GM12878 (cell line): ENCODE measurements at regions not wholly inside any gene's neighbourhood (a gene's known extent, or its start where the extent isn't known, plus 50 kb on each side); places are given as distances from the start of the nearest gene placed in this dataset.

Experiments
- ATAC-seq: fragments of 200-7000 bp; cut with Tn5 transposase; 3 replicates; pipeline ENCODE4 v1.9.1; 2020; ENCODE audit warnings: mild to moderate bottlenecking, moderate library complexity
- BruUV-seq: library from RNA; stranded (reverse); fragments of 400-500 nt; replicated peaks from 2 replicates; lab custom pipeline; 2021; lab: Mats Ljungman, UMichigan
- CTCF ChIA-PET: fragments of 300-600 bp; sonication (Branson Sonifier 250); formaldehyde crosslinking; extraction: SDS; loops from one replicate; lab custom pipeline; 2021; ENCODE audit warnings: inconsistent platforms; lab: Yijun Ruan, JAX
- POLR2A ChIA-PET: fragments of 350-600 bp; formaldehyde crosslinking; extraction: SDS; loops from one replicate; lab custom pipeline; 2021; ENCODE audit warnings: inconsistent platforms; lab: Charles Lee
- RAD21 ChIA-PET: fragments of 300-600 bp; sonication (Branson Sonifier 250); formaldehyde crosslinking; loops from one replicate; lab custom pipeline; 2023; ENCODE audit warnings: antibody characterized with exemption; ENCODE audit not compliant: unreplicated experiment; lab: Charles Lee
- SMC1A ChIA-PET: fragments of 300-600 bp; sonication (Branson Sonifier 250); formaldehyde crosslinking; loops from one replicate; lab custom pipeline; 2023; ENCODE audit not compliant: unreplicated experiment, uncharacterized antibody; lab: Charles Lee
- DNase-seq: peaks from one replicate; pipeline ENCODE4 v3.0.0-alpha.2; 2011; ENCODE audit warnings: low read depth, low spot score
- FAIRE-seq: peaks from 3 replicates; lab custom pipeline; 2011; peaks lifted over from hg19 to GRCh38; lab: Jason Lieb, UNC
- H2AFZ ChIP-seq: 2 replicates; pipeline ENCODE4 v1.6.0; 2011; ENCODE audit warnings: low read depth, low read length, control low read depth; ENCODE audit not compliant: control insufficient read depth
- H3K27ac ChIP-seq: 2 replicates; pipeline ENCODE4 v1.5.1; 2011; ENCODE audit warnings: control low read depth; ENCODE audit not compliant: control insufficient read depth, insufficient read depth
- H3K27me3 ChIP-seq, 2 experiments: replicated peaks in 1 of 2; 2 replicates each; pipeline versions ENCODE4 v1.6.0 to v1.6.1; 2011; ENCODE audit warnings: low read length in 1 of 2; ENCODE audit not compliant: control insufficient read depth in 2 of 2, insufficient read depth in 2 of 2
- H3K36me3 ChIP-seq, 2 experiments: 2 replicates each; pipeline ENCODE4 v1.5.1; 2011; ENCODE audit warnings: low read length in 1 of 2; ENCODE audit not compliant: control insufficient read depth in 2 of 2, insufficient read depth in 2 of 2
- H3K4me1 ChIP-seq: 2 replicates; pipeline ENCODE4 v1.6.1; 2011; ENCODE audit warnings: mild to moderate bottlenecking, low read length, moderate library complexity, mixed read lengths; ENCODE audit not compliant: control insufficient read depth, insufficient read depth
- H3K4me2 ChIP-seq: 2 replicates; pipeline ENCODE4 v1.6.0; 2011; ENCODE audit warnings: control low read depth; ENCODE audit not compliant: control insufficient read depth, insufficient read depth
- H3K4me3 ChIP-seq: fragments of 200-600 bp; sonication (generic); 2 replicates; pipeline ENCODE4 v1.5.1; 2016
- H3K79me2 ChIP-seq: 2 replicates; pipeline ENCODE4 v1.6.0; 2011; ENCODE audit warnings: low read length; ENCODE audit not compliant: control insufficient read depth, insufficient read depth
- H3K9ac ChIP-seq: 2 replicates; pipeline ENCODE4 v1.8.0; 2011; ENCODE audit warnings: low read length, control low read depth, mixed read lengths; ENCODE audit not compliant: control insufficient read depth, insufficient read depth
- H3K9me3 ChIP-seq: replicated peaks from 3 replicates; pipeline ENCODE4 v1.5.1; 2011; ENCODE audit warnings: mild to moderate bottlenecking, low read length; ENCODE audit not compliant: control insufficient read depth, insufficient read depth
- H4K20me1 ChIP-seq: 2 replicates; pipeline ENCODE4 v1.6.0; 2011; ENCODE audit not compliant: control insufficient read depth, insufficient read depth
- CHD2 ChIP-seq: IDR thresholded peaks from 2 replicates; pipeline ENCODE4 v1.6.1; 2011; ENCODE audit warnings: low read depth, low read length, improper control_type of control experiment, borderline replicate concordance
- CHD4 ChIP-seq: fragments of 200-600 bp; sonication (generic); IDR thresholded peaks from 2 replicates; pipeline ENCODE4 v1.6.1; 2016; ENCODE audit warnings: mild to moderate bottlenecking
- MXI1 ChIP-seq: fragments of 150-350 bp; IDR thresholded peaks from 2 replicates; pipeline ENCODE4 v1.6.1; 2011; ENCODE audit warnings: low read depth, mild to moderate bottlenecking, inconsistent platforms, low read length, improper control_type of control experiment
- NR2C2 ChIP-seq: IDR thresholded peaks from 2 replicates; pipeline ENCODE4 v1.6.1; 2011; ENCODE audit warnings: borderline replicate concordance, low read depth; ENCODE audit not compliant: control insufficient read depth, insufficient read length
- SIN3A ChIP-seq: IDR thresholded peaks from 2 replicates; pipeline ENCODE4 v1.6.1; 2012; ENCODE audit warnings: low read depth, low read length, improper control_type of control experiment
- SP1 ChIP-seq: IDR thresholded peaks from one replicate; pipeline ENCODE4 v1.6.1; 2011; ENCODE audit warnings: low read depth, low read length
- SREBF2 ChIP-seq: IDR thresholded peaks from 2 replicates; pipeline ENCODE4 v1.6.1; 2012; ENCODE audit warnings: mild to moderate bottlenecking, low read length
- YBX1 ChIP-seq: fragments of 450-650 bp; IDR thresholded peaks from 2 replicates; pipeline ENCODE4 v1.6.1; 2016; ENCODE audit warnings: antibody characterized with exemption
- ZSCAN29 ChIP-seq: fragments of 450-650 bp; IDR thresholded peaks from 2 replicates; pipeline ENCODE4 v1.6.1; 2017; ENCODE audit warnings: mild to moderate bottlenecking, moderate library complexity
- WGBS: methylation state at CpG from one replicate; pipeline ENCODE4 v1.1.6; 2016; ENCODE audit warnings: low lambda C conversion rate; ENCODE audit not compliant: insufficient replicate concordance, insufficient coverage; ENCODE audit errors: missing lambda C conversion rate; 5-methylcytosine and 5-hydroxymethylcytosine counted together
- in situ Hi-C: fragments of 300-500 bp; cut with MboI; formaldehyde crosslinking; loops from 9 replicates; pipeline ENCODE4 v1.14.3; 2018; ENCODE audit warnings: mixed read lengths
- intact Hi-C: fragments of 100-400 bp; cut with micrococcal nuclease; formaldehyde crosslinking; loops from one replicate; pipeline ENCODE4 v1.14.2; 2022; ENCODE audit not compliant: unreplicated experiment
- TF ChIP-seq, protein P1 (sequence below): fragments of 450-650 bp; IDR thresholded peaks from 2 replicates; pipeline ENCODE4 v1.6.1; 2016; ENCODE audit warnings: mild to moderate bottlenecking
- TF ChIP-seq, protein P2 (sequence below): fragments of 450-650 bp; IDR thresholded peaks from 2 replicates; pipeline ENCODE4 v1.6.1; 2017; ENCODE audit warnings: antibody characterized with exemption, mild to moderate bottlenecking, moderate library complexity
- TF ChIP-seq, protein P3 (sequence below): fragments of 450-650 bp; IDR thresholded peaks from 2 replicates; pipeline ENCODE4 v1.6.1; 2018; ENCODE audit warnings: mild to moderate bottlenecking, low read depth, moderate library complexity; ENCODE audit not compliant: partially characterized antibody
- TF ChIP-seq, protein P4 (sequence below): fragments of 450-650 bp; IDR thresholded peaks from 2 replicates; pipeline ENCODE4 v1.6.1; 2017; ENCODE audit warnings: mild to moderate bottlenecking, moderate library complexity

DNA sequence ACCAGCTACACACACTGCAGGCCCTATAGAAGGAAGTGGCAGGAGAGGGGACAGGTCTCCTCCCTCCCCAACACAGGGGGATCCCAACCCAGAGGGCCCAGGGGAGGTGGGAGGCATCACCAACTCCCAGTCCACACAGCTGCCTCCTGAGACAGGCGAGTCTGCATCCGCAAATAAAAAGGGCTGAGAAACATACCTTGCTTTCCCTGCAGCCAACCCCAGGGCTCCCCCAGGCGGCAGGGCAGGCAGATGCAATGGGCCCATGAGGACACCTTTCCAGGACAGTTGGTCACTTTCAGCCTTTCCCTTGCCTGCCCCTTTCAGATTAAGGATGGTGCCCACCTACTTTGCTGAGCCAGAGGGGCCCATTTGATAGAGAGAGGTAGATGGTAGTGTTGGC lies 180.0 kb downstream of the BRD1 start (continued):
- TF ChIP-seq SIN3A: no peak
- no peak for TF ChIP-seq SREBF2
- no peak for TF ChIP-seq YBX1
- TF ChIP-seq, protein P1, sequence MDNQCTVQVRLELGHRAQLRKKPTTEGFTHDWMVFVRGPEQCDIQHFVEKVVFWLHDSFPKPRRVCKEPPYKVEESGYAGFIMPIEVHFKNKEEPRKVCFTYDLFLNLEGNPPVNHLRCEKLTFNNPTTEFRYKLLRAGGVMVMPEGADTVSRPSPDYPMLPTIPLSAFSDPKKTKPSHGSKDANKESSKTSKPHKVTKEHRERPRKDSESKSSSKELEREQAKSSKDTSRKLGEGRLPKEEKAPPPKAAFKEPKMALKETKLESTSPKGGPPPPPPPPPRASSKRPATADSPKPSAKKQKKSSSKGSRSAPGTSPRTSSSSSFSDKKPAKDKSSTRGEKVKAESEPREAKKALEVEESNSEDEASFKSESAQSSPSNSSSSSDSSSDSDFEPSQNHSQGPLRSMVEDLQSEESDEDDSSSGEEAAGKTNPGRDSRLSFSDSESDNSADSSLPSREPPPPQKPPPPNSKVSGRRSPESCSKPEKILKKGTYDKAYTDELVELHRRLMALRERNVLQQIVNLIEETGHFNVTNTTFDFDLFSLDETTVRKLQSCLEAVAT: no peak
- TF ChIP-seq CHD2: no peak

DNA sequence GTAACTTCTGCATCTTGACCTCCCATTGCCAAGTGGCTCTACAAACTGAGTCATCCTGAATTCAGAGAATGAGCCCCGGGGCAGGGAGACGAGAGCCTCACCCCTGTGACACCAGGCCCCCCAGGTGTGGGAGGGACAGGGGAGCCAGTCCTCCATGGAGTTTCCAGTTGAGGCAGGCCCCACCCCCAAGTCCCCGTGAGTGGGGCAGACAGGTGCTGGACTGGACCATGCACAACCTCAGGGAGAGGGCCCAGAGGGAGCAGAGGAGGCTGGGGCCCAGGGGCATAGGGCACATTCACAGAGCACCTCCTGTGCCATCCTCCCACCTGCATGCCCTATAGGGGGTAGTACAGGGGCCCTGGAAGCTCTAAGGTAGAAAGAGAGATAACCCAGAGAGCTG lies 180.8 kb downstream of the BRD1 start:
- H3K9me3 ChIP-seq: no peaks in the 10 kb centered on the region; the same call in 2 of the 3 replicates
- H3K79me2 ChIP-seq: peaks cover 2% of the 10 kb centered on the region
- DNase-seq: no peak
- no peak for FAIRE-seq
- intact Hi-C loops: no loop called here
- no peak overlapping the region for H3K4me2 ChIP-seq
- H2AFZ ChIP-seq: no peak overlapping the region
- no peak overlapping the region for H3K27ac ChIP-seq
- POLR2A ChIA-PET: no interaction called here
- H3K9ac ChIP-seq: no peak overlapping the region
- no TSS peak for BruUV-seq
- in situ Hi-C loops: no loop called here
- no peaks in the 10 kb centered on the region for H3K27me3 ChIP-seq
- SMC1A ChIA-PET: no interaction called here
- ATAC-seq: no peak
- CTCF ChIA-PET: no interaction called here
- RAD21 ChIA-PET: no interaction called here
- no peak overlapping the region for H3K4me3 ChIP-seq
- H3K36me3 ChIP-seq: peaks cover 0 to 4% of the 10 kb centered on the region in 2 experiments; a peak in 2 of 4 replicates
- 7% methylated on average over 3 of the region's 3 CpGs for WGBS
- H3K4me1 ChIP-seq: no peaks in the 10 kb centered on the region
- H4K20me1 ChIP-seq: no peaks in the 10 kb centered on the region
- TF ChIP-seq, protein P2, sequence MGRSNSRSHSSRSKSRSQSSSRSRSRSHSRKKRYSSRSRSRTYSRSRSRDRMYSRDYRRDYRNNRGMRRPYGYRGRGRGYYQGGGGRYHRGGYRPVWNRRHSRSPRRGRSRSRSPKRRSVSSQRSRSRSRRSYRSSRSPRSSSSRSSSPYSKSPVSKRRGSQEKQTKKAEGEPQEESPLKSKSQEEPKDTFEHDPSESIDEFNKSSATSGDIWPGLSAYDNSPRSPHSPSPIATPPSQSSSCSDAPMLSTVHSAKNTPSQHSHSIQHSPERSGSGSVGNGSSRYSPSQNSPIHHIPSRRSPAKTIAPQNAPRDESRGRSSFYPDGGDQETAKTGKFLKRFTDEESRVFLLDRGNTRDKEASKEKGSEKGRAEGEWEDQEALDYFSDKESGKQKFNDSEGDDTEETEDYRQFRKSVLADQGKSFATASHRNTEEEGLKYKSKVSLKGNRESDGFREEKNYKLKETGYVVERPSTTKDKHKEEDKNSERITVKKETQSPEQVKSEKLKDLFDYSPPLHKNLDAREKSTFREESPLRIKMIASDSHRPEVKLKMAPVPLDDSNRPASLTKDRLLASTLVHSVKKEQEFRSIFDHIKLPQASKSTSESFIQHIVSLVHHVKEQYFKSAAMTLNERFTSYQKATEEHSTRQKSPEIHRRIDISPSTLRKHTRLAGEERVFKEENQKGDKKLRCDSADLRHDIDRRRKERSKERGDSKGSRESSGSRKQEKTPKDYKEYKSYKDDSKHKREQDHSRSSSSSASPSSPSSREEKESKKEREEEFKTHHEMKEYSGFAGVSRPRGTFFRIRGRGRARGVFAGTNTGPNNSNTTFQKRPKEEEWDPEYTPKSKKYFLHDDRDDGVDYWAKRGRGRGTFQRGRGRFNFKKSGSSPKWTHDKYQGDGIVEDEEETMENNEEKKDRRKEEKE: no peak
- TF ChIP-seq MXI1 (no peak), ZSCAN29 (no peak), NR2C2 (no peak), CHD4 (no peak), SP1 (no peak)
- TF ChIP-seq, protein P3, sequence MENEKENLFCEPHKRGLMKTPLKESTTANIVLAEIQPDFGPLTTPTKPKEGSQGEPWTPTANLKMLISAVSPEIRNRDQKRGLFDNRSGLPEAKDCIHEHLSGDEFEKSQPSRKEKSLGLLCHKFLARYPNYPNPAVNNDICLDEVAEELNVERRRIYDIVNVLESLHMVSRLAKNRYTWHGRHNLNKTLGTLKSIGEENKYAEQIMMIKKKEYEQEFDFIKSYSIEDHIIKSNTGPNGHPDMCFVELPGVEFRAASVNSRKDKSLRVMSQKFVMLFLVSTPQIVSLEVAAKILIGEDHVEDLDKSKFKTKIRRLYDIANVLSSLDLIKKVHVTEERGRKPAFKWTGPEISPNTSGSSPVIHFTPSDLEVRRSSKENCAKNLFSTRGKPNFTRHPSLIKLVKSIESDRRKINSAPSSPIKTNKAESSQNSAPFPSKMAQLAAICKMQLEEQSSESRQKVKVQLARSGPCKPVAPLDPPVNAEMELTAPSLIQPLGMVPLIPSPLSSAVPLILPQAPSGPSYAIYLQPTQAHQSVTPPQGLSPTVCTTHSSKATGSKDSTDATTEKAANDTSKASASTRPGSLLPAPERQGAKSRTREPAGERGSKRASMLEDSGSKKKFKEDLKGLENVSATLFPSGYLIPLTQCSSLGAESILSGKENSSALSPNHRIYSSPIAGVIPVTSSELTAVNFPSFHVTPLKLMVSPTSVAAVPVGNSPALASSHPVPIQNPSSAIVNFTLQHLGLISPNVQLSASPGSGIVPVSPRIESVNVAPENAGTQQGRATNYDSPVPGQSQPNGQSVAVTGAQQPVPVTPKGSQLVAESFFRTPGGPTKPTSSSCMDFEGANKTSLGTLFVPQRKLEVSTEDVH: no peak
- TF ChIP-seq, protein P4, sequence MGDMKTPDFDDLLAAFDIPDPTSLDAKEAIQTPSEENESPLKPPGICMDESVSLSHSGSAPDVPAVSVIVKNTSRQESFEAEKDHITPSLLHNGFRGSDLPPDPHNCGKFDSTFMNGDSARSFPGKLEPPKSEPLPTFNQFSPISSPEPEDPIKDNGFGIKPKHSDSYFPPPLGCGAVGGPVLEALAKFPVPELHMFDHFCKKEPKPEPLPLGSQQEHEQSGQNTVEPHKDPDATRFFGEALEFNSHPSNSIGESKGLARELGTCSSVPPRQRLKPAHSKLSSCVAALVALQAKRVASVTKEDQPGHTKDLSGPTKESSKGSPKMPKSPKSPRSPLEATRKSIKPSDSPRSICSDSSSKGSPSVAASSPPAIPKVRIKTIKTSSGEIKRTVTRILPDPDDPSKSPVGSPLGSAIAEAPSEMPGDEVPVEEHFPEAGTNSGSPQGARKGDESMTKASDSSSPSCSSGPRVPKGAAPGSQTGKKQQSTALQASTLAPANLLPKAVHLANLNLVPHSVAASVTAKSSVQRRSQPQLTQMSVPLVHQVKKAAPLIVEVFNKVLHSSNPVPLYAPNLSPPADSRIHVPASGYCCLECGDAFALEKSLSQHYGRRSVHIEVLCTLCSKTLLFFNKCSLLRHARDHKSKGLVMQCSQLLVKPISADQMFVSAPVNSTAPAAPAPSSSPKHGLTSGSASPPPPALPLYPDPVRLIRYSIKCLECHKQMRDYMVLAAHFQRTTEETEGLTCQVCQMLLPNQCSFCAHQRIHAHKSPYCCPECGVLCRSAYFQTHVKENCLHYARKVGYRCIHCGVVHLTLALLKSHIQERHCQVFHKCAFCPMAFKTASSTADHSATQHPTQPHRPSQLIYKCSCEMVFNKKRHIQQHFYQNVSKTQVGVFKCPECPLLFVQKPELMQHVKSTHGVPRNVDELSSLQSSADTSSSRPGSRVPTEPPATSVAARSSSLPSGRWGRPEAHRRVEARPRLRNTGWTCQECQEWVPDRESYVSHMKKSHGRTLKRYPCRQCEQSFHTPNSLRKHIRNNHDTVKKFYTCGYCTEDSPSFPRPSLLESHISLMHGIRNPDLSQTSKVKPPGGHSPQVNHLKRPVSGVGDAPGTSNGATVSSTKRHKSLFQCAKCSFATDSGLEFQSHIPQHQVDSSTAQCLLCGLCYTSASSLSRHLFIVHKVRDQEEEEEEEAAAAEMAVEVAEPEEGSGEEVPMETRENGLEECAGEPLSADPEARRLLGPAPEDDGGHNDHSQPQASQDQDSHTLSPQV: no peak
